Cardiac muscle cell (in vitro differentiated cells and primary cell): ENCODE measurements at regions not wholly inside any gene's neighbourhood (a gene's known extent, or its start where the extent isn't known, plus 50 kb on each side); places are given as distances from the start of the nearest gene placed in this dataset.

Experiments
- DNase-seq, 2 donors: peaks; one replicate each; pipeline versions ENCODE4 v3.0.0 to v3.0.0-alpha.2; 2010 to 2017; ENCODE audit warnings: low read depth in 1 of 2, low spot score in 1 of 2
- H3K27ac ChIP-seq: fragments of 200-600 bp; sonication (generic); 2 replicates; pipeline ENCODE4 v1.5.1; 2016
- H3K27me3 ChIP-seq: fragments of 200-600 bp; sonication (generic); 2 replicates; pipeline ENCODE4 v1.6.0; 2016; ENCODE audit warnings: control low read depth
- H3K36me3 ChIP-seq: fragments of 200-600 bp; sonication (generic); 2 replicates; pipeline ENCODE4 v1.5.1; 2016; ENCODE audit warnings: control low read depth
- H3K4me1 ChIP-seq: fragments of 200-600 bp; sonication (generic); 2 replicates; pipeline ENCODE4 v1.8.1; 2017; ENCODE audit warnings: low read depth, mild to moderate bottlenecking, mixed run types
- H3K4me3 ChIP-seq: fragments of 200-600 bp; sonication (generic); 2 replicates; pipeline ENCODE4 v1.5.1; 2016; ENCODE audit warnings: mild to moderate bottlenecking
- H3K9me3 ChIP-seq: fragments of 200-600 bp; sonication (generic); 2 replicates; pipeline ENCODE4 v1.5.1; 2017; ENCODE audit warnings: low read depth, mild to moderate bottlenecking, control low read depth
- TF ChIP-seq, protein P1 (sequence below): IDR thresholded peaks from 2 replicates; pipeline ENCODE4 v1.5.1; 2012; ENCODE audit warnings: low read depth, mild to moderate bottlenecking, low read length

DNA sequence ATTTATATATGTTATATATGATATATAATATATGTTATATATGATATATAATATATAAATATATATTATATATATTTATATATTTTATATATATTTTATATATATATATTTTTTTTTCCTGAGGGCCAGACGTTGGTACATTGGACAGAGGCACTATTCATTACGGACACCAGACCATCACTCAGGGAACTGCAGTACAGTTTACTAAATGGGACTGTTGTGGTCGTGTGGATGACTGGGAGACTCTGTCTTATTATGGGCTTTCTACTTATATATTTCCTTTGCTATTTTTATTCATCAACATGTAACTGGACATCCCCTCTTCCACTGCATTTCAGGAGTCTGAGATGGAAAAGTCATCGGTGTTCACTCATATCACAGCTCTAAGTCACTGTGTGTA lies 87.1 kb upstream of the PRKCQ start:
- Histone ChIP-seq H3K36me3 (no peaks in the 10 kb centered on the region), H3K4me3 (no peak overlapping the region), H3K4me1 (no peaks in the 10 kb centered on the region), H3K27me3 (peaks cover 4% of the 10 kb centered on the region), H3K27ac (no peak overlapping the region), H3K9me3 (no peaks in the 10 kb centered on the region)
- DNase-seq = no peak
- TF ChIP-seq, protein P1, sequence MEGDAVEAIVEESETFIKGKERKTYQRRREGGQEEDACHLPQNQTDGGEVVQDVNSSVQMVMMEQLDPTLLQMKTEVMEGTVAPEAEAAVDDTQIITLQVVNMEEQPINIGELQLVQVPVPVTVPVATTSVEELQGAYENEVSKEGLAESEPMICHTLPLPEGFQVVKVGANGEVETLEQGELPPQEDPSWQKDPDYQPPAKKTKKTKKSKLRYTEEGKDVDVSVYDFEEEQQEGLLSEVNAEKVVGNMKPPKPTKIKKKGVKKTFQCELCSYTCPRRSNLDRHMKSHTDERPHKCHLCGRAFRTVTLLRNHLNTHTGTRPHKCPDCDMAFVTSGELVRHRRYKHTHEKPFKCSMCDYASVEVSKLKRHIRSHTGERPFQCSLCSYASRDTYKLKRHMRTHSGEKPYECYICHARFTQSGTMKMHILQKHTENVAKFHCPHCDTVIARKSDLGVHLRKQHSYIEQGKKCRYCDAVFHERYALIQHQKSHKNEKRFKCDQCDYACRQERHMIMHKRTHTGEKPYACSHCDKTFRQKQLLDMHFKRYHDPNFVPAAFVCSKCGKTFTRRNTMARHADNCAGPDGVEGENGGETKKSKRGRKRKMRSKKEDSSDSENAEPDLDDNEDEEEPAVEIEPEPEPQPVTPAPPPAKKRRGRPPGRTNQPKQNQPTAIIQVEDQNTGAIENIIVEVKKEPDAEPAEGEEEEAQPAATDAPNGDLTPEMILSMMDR = no peak

DNA sequence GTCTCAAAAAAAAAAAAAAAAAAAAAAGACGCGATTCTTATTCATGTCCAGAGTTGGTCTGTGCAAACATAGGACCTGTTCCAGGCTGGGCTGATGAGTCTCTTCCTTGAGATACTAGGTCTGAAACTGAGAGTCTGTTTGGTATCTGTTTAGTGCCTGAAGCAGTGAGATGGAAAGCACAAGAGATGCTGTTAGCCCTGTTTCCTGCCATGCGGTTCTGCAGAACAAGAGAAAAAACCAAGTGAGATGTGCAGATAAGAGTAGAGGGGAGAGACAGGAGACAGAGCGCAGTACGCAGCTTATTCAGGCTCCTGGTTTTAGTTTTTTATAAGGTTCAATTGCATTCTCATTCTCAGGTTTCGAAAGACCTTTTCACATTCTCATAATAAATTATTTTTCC lies 85.8 kb upstream of the PRKCQ start:
- H3K36me3 ChIP-seq = no peaks in the 10 kb centered on the region
- peaks cover 4% of the 10 kb centered on the region for H3K27me3 ChIP-seq
- no peaks in the 10 kb centered on the region for H3K9me3 ChIP-seq
- no peak for DNase-seq
- TF ChIP-seq, protein P1 = no peak
- H3K4me3 ChIP-seq = no peak overlapping the region
- H3K4me1 ChIP-seq = no peaks in the 10 kb centered on the region
- no peak overlapping the region for H3K27ac ChIP-seq

DNA sequence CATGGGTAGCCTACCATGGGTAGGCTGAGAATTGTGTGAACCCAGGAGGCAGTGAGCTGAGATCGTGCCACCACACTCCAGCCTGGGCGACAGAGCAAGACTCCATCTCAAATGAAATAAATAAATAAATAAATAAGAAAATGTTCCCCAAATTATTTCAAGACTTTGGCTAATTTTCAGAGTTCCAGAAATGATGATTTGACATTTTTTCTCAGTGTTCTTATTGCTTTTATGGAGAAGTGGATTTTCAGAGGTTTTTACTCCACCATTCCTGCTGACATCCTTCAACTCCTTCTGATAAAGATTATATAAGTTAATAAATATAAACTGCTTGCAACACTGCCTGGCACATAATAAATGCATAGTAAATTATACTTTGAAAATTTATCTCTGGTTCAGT lies 80.4 kb upstream of the PRKCQ start:
- TF ChIP-seq, protein P1 = no peak
- H3K4me1 ChIP-seq = no peaks in the 10 kb centered on the region
- H3K9me3 ChIP-seq = no peaks in the 10 kb centered on the region
- no peak overlapping the region for H3K4me3 ChIP-seq
- no peaks in the 10 kb centered on the region for H3K27me3 ChIP-seq
- no peaks in the 10 kb centered on the region for H3K36me3 ChIP-seq
- DNase-seq = no peak
- H3K27ac ChIP-seq = no peak overlapping the region

DNA sequence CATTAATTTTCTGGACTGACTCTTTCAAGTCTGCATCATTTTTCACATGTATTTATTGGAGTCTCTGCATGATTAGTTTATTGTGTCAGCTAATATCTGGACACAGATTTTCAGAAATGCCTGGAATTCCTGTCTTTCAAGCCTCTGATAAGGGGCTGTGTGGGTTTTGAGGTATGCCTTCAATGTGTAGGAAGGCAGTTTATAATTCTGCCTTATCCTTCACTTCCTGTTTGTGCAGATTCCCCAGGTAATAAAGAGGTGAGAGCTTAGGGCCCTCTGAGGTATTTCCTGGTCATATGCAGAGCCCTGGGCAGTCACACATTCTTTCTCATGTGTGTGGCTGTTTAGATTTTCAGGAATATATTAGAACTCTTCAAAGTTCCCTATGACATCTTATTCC lies 79.4 kb upstream of the PRKCQ start:
- no peak overlapping the region for H3K4me3 ChIP-seq
- no peaks in the 10 kb centered on the region for H3K27me3 ChIP-seq
- no peaks in the 10 kb centered on the region for H3K36me3 ChIP-seq
- no peaks in the 10 kb centered on the region for H3K4me1 ChIP-seq
- H3K9me3 ChIP-seq = no peaks in the 10 kb centered on the region
- peak in 1 of 2 donors; percentile 4 for DNase-seq
- H3K27ac ChIP-seq = no peak overlapping the region
- TF ChIP-seq, protein P1 = no peak

DNA sequence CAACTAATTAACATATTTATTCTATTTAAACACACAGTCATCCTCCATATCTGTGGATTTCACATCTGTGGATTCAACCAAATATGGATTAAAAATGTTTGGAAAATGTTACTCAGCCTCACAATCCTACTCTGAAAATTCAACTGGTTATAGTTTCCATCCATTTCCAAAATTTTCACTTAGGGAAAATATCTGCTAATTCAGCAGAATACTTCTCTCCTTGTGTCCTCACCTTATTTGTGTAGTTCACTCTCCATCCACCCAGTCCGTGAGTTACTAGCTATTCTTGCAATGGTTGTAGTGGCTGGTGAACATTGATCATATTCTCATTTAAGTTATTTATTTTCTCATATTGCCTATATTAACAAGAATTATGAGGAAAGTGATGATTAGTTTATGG lies 77.6 kb upstream of the PRKCQ start:
- H3K27ac ChIP-seq = no peak overlapping the region
- TF ChIP-seq, protein P1 = no peak
- H3K27me3 ChIP-seq = no peaks in the 10 kb centered on the region
- H3K4me1 ChIP-seq = no peaks in the 10 kb centered on the region
- no peak for DNase-seq
- H3K4me3 ChIP-seq = no peak overlapping the region
- no peaks in the 10 kb centered on the region for H3K36me3 ChIP-seq
- H3K9me3 ChIP-seq = no peaks in the 10 kb centered on the region

DNA sequence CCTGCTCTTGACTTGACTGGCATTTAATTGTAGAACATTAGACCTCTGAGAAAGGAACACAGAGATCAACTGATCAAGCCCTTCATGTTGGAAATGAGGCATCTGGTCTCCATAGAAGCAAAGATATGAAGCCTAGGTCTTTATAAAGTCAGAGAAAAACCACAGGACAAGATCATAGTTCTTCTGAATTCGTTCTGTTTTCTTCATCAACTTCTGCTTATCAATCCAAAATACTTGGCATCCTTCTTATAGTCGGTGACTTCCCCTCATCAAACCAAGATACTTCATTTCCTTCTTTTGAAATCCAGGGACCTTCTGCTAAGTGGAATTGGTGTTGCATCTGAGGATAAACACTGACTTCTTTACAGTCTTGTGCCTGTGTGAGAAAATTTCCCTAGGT lies 77.1 kb upstream of the PRKCQ start:
- H3K36me3 ChIP-seq = no peaks in the 10 kb centered on the region
- TF ChIP-seq, protein P1 = no peak
- H3K27me3 ChIP-seq = no peaks in the 10 kb centered on the region
- no peaks in the 10 kb centered on the region for H3K4me1 ChIP-seq
- H3K4me3 ChIP-seq = no peak overlapping the region
- H3K9me3 ChIP-seq = no peaks in the 10 kb centered on the region
- H3K27ac ChIP-seq = no peak overlapping the region
- no peak for DNase-seq
